Fibroblast of villous mesenchyme (primary cell): ENCODE measurements at regions not wholly inside any gene's neighbourhood (a gene's known extent, or its start where the extent isn't known, plus 50 kb on each side); places are given as distances from the start of the nearest gene placed in this dataset.
"Not testable (repeated sequence)": the region's sequence is repeated elsewhere in the genome, so short reads cannot be mapped to it uniquely, and the experiment has no call there.

Experiments
- DNase-seq: peaks from one replicate; pipeline ENCODE4 v3.0.0-alpha.2; 2010; ENCODE audit warnings: low read depth
- H3K4me3 ChIP-seq: 2 replicates; pipeline ENCODE4 v1.5.1; 2011; ENCODE audit warnings: low read depth, mild to moderate bottlenecking, low read length
- CTCF ChIP-seq: IDR thresholded peaks from 2 replicates; pipeline ENCODE4 v1.5.1; 2012; ENCODE audit warnings: low read depth, mild to moderate bottlenecking, low read length; ENCODE audit not compliant: insufficient read depth

GRCh38 chr14:71429902-71430301 lies 502.3 kb upstream of the RGS6 start:
- TF ChIP-seq CTCF, result no peak
- H3K4me3 ChIP-seq, result no peak overlapping the region
- DNase-seq, result no peak

GRCh38 chr14:71430321-71430677 lies 501.9 kb upstream of the RGS6 start:
- no peak for TF ChIP-seq CTCF
- no peak for DNase-seq
- no peak overlapping the region for H3K4me3 ChIP-seq

- DNase-seq, result no peak
- TF ChIP-seq CTCF, result no peak
- no peak overlapping the region for H3K4me3 ChIP-seq
Observed at GRCh38 chr14:71430678-71431376, 501.4 kb upstream of the RGS6 start.

- H3K4me3 ChIP-seq, result no peak overlapping the region
- no peak for DNase-seq
- TF ChIP-seq CTCF, result no peak
Observed at GRCh38 chr14:71432334-71433110, 499.7 kb upstream of the RGS6 start.

- no peak for DNase-seq
- TF ChIP-seq CTCF, result no peak
Observed at GRCh38 chr14:71433303-71433702, 498.9 kb upstream of the RGS6 start.

GRCh38 chr14:71435641-71436040 lies 496.6 kb upstream of the RGS6 start:
- not testable (repeated sequence) for H3K4me3 ChIP-seq, DNase-seq

More at GRCh38 chr14:71433303-71433702, 498.9 kb upstream of the RGS6 start:
- H3K4me3 ChIP-seq, result no peak overlapping the region

GRCh38 chr14:71437870-71438269 lies 494.4 kb upstream of the RGS6 start:
- DNase-seq, result peak; percentile 22
- TF ChIP-seq CTCF, result no peak

More at GRCh38 chr14:71437870-71438269, 494.4 kb upstream of the RGS6 start:
- no peak overlapping the region for H3K4me3 ChIP-seq
